ENCODE measurements at regions not wholly inside any gene's neighbourhood (a gene's known extent, or its start where the extent isn't known, plus 50 kb on each side); places are given as distances from the start of the nearest gene placed in this dataset.

GRCh38 chr11:113533425-113533698 lies 58.2 kb upstream of the DRD2 start:
- no peaks in the 10 kb centered on the region for H4K20me1 ChIP-seq (replicated peaks; ENCODE audit: insufficient read depth)
- TF ChIP-seq CREB1 (CRISPR knock-in tag; IDR thresholded peaks at IDR 0.05; ENCODE audit: low read depth) (no peak), ZNF331 (CRISPR knock-in tag; IDR thresholded peaks at IDR 0.05; ENCODE audit: low read depth) (no peak), JUNB (IDR thresholded peaks at IDR 0.05; ENCODE audit: unreplicated experiment) (no peak), EZH2 (IDR thresholded peaks at IDR 0.05; ENCODE audit: low read depth, unreplicated experiment) (no peak), CTCF (conservative IDR thresholded peaks at IDR 0.05; ENCODE audit: low read depth in 2 of 2) (no peak), NANOG (IDR thresholded peaks at IDR 0.05; ENCODE audit: borderline replicate concordance) (no peak), REST (IDR thresholded peaks at IDR 0.05; ENCODE audit: unreplicated experiment) (no peak), ZNF462 (CRISPR knock-in tag; IDR thresholded peaks at IDR 0.05) (no peak), ETS1 (IDR thresholded peaks at IDR 0.05) (no peak), POLR2AphosphoS5 (IDR thresholded peaks at IDR 0.05; ENCODE audit: low read depth) (no peak), EZH2phosphoT487 (IDR thresholded peaks at IDR 0.05; ENCODE audit: unreplicated experiment) (no peak), ZNF114 (CRISPR knock-in tag; IDR thresholded peaks at IDR 0.05) (no peak), STAT1 (IDR thresholded peaks at IDR 0.05; ENCODE audit: unreplicated experiment) (no peak)
- Mint-ChIP-seq H3K4me3 (no peak overlapping the region), H3K36me3 (ENCODE audit: low read depth) (no peaks in the 10 kb centered on the region), H3K27me3 (ENCODE audit: insufficient read depth, low read depth, poor library complexity) (peaks cover 5% of the 10 kb centered on the region), H3K27ac (no peak overlapping the region), H3K4me1 (peaks cover 5% of the 10 kb centered on the region), H3K9me3 (no peaks in the 10 kb centered on the region)
- DNase-seq (ENCODE audit: low spot score) (no peak), ATAC-seq (no peak)
- H2AFZ ChIP-seq = no peak overlapping the region
- H3K4me1 ChIP-seq (ENCODE audit: insufficient read depth) = peaks cover 3% of the 10 kb centered on the region; the same call in 1 of the 2 replicates
- H3K4me2 ChIP-seq = no peak overlapping the region
- no peaks in the 10 kb centered on the region for H3K9me2 ChIP-seq (ENCODE audit: insufficient read depth)
- no peaks in the 10 kb centered on the region for H3K36me3 ChIP-seq (ENCODE audit: insufficient read depth)
- no peak overlapping the region for H3K4me3 ChIP-seq
- H3K27ac ChIP-seq (ENCODE audit: low read depth) = no peak overlapping the region
- H3K79me2 ChIP-seq (replicated peaks; ENCODE audit: insufficient read depth) = no peaks in the 10 kb centered on the region
- H3F3A ChIP-seq (replicated peaks; ENCODE audit: low read depth) = no peaks in the 10 kb centered on the region
- H3K27me3 ChIP-seq (ENCODE audit: insufficient read depth) = no peaks in the 10 kb centered on the region
